Transverse colon (tissue), 4 donors: ENCODE measurements at regions not wholly inside any gene's neighbourhood (a gene's known extent, or its start where the extent isn't known, plus 50 kb on each side); places are given as distances from the start of the nearest gene placed in this dataset.

Experiments
- DNase-seq: peaks from one replicate; pipeline ENCODE4 v3.0.0-alpha.2; 2019
- H3K27ac ChIP-seq, 4 donors: fragments of 200-600 bp; sonication (generic); 2 replicates each; pipeline ENCODE4 v1.5.1; 2016 to 2018; ENCODE audit warnings: inconsistent platforms in 4 of 4
- H3K27me3 ChIP-seq: fragments of 200-600 bp; sonication (generic); 2 replicates; pipeline ENCODE4 v1.5.1; 2017; ENCODE audit warnings: inconsistent platforms
- H3K36me3 ChIP-seq, 4 donors: fragments of 200-600 bp; sonication (generic); 2 replicates each; pipeline ENCODE4 v1.5.1; 2017 to 2019; ENCODE audit warnings: inconsistent platforms in 4 of 4
- H3K4me1 ChIP-seq, 4 donors: fragments of 200-600 bp; sonication (generic); 2 replicates each; pipeline ENCODE4 v1.5.1; 2017 to 2020; ENCODE audit warnings: inconsistent platforms in 4 of 4
- H3K4me3 ChIP-seq, 4 donors: fragments of 200-600 bp; sonication (generic); 1 replicate in 1 of 4; 2 replicates in 3 of 4; pipeline versions ENCODE4 v1.5.1 to v1.6.1; 2017 to 2019; ENCODE audit warnings: inconsistent platforms in 4 of 4
- H3K9me3 ChIP-seq, 2 donors: fragments of 200-600 bp; sonication (generic); 2 replicates each; pipeline ENCODE4 v1.5.1; 2017 to 2019; ENCODE audit warnings: inconsistent platforms in 2 of 2
- EP300 ChIP-seq: sonication (generic); formaldehyde crosslinking; IDR thresholded peaks from one replicate; pipeline ENCODE4 v1.6.1; 2017; ENCODE audit warnings: antibody characterized with exemption, low read depth
- POLR2A ChIP-seq: fragments of 450-650 bp; IDR thresholded peaks from one replicate; pipeline ENCODE4 v1.6.1; 2016; ENCODE audit warnings: antibody characterized with exemption, mild to moderate bottlenecking, moderate library complexity
- POLR2AphosphoS5 ChIP-seq, 3 donors: sonication (generic); formaldehyde crosslinking; IDR thresholded peaks; one replicate each; pipeline ENCODE4 v1.6.1; 2016; ENCODE audit warnings: antibody characterized with exemption in 3 of 3
- WGBS, 2 donors: methylation state at CpG; one replicate each; pipeline ENCODE4 v1.1.5; 2018; ENCODE audit warnings: low coverage in 1 of 2; 5-methylcytosine and 5-hydroxymethylcytosine counted together
- in situ Hi-C, 4 donors: fragments of 200-750 bp; cut with MboI; loops; one replicate each; pipeline versions ENCODE4 v1.15.0 to v1.15.1; 2017; ENCODE audit warnings: low sequenced_read_pairs in 3 of 4, low pct_ligation_motif_present in 1 of 4, low pct_unique_long_range_greater_than_20kb in 1 of 4
- intact Hi-C: fragments of 100-400 bp; cut with DNase I; formaldehyde crosslinking; loops from one replicate; pipeline ENCODE4 v1.15.1; 2023; ENCODE audit warnings: low total_unique reads
- TF ChIP-seq, protein P1 (sequence below), 5 experiments: fragments of 200-600 bp in 3 of 5; fragments of 450-650 bp in 2 of 5; sonication (generic) in 3 of 5; IDR thresholded peaks; 1 replicate in 2 of 5; 2 replicates in 3 of 5; pipeline ENCODE4 v1.5.1; 2016 to 2017; ENCODE audit warnings: antibody characterized with exemption in 5 of 5, inconsistent platforms in 3 of 5, mild to moderate bottlenecking in 2 of 5, moderate library complexity in 1 of 5

DNA sequence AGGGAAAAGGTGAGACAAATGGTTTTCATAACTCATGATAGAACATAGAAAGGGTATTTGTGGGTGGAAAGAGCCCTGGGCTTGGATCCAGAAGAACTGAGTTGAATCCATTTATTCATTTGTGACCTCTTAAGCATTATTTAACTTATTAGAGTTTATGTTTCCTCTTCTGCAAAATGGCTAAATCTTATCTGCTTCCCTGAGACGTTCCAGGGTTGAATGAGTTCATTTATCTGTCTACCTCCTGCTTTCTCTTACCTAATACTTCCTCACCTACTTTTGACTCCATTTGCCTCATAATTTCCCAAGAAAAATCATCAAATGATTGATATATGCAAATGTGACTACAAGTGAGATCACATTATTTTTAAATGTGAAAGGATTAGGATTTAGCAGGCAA lies 152.7 kb upstream of the GAS1 start:
- Histone ChIP-seq H3K36me3 (no peaks in the 10 kb centered on the region), H3K9me3 (no peaks in the 10 kb centered on the region), H3K27ac (no peak overlapping the region), H3K4me1 (no peaks in the 10 kb centered on the region), H3K4me3 (no peak overlapping the region), H3K27me3 (no peaks in the 10 kb centered on the region)
- TF ChIP-seq POLR2AphosphoS5 (IDR thresholded peaks at IDR 0.05): no peak
- TF ChIP-seq POLR2A: no peak
- TF ChIP-seq, protein P1, sequence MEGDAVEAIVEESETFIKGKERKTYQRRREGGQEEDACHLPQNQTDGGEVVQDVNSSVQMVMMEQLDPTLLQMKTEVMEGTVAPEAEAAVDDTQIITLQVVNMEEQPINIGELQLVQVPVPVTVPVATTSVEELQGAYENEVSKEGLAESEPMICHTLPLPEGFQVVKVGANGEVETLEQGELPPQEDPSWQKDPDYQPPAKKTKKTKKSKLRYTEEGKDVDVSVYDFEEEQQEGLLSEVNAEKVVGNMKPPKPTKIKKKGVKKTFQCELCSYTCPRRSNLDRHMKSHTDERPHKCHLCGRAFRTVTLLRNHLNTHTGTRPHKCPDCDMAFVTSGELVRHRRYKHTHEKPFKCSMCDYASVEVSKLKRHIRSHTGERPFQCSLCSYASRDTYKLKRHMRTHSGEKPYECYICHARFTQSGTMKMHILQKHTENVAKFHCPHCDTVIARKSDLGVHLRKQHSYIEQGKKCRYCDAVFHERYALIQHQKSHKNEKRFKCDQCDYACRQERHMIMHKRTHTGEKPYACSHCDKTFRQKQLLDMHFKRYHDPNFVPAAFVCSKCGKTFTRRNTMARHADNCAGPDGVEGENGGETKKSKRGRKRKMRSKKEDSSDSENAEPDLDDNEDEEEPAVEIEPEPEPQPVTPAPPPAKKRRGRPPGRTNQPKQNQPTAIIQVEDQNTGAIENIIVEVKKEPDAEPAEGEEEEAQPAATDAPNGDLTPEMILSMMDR (IDR thresholded peaks at IDR 0.05): no peak
- TF ChIP-seq EP300: no peak
- in situ Hi-C loops: no loop called here
- WGBS, 2 donors: 0 to 11% methylated on average over 1 of the region's 1 CpG
- DNase-seq: no peak
- intact Hi-C loops: no loop called here

- no peak for TF ChIP-seq EP300
- TF ChIP-seq, protein P1 (IDR thresholded peaks at IDR 0.05): no peak
- TF ChIP-seq POLR2AphosphoS5 (IDR thresholded peaks at IDR 0.05): no peak
- no peak for TF ChIP-seq POLR2A
- WGBS, 2 donors: 69 to 70% methylated on average over 3 to 4 of the region's 4 CpGs
- in situ Hi-C loops (no loop called here), intact Hi-C loops (no loop called here)
- Histone ChIP-seq H3K4me1 (no peaks in the 10 kb centered on the region), H3K36me3 (no peaks in the 10 kb centered on the region), H3K27me3 (no peaks in the 10 kb centered on the region), H3K27ac (no peak overlapping the region), H3K4me3 (no peak overlapping the region), H3K9me3 (no peaks in the 10 kb centered on the region)
- DNase-seq: no peak
These were observed 154.8 kb upstream of the GAS1 start for GRCh38 chr9:87102126-87102525.

- Histone ChIP-seq H3K9me3 (no peaks in the 10 kb centered on the region), H3K27ac (no peak overlapping the region), H3K36me3 (no peaks in the 10 kb centered on the region), H3K4me1 (peaks cover 0 to 6% (median 2%) of the 10 kb centered on the region in 4 donors), H3K4me3 (no peak overlapping the region), H3K27me3 (no peaks in the 10 kb centered on the region)
- no peak for DNase-seq
- intact Hi-C loops: no loop called here
- TF ChIP-seq, protein P1 (IDR thresholded peaks at IDR 0.05): no peak
- TF ChIP-seq POLR2A (no peak), EP300 (no peak)
- 62% methylated on average over 1 of the region's 1 CpG; no CpG with 5 or more reads in 1 of the 2 donors for WGBS, 2 donors
- in situ Hi-C loops: no loop called here
These were observed 159.8 kb upstream of the GAS1 start for GRCh38 chr9:87107072-87107471.

DNA sequence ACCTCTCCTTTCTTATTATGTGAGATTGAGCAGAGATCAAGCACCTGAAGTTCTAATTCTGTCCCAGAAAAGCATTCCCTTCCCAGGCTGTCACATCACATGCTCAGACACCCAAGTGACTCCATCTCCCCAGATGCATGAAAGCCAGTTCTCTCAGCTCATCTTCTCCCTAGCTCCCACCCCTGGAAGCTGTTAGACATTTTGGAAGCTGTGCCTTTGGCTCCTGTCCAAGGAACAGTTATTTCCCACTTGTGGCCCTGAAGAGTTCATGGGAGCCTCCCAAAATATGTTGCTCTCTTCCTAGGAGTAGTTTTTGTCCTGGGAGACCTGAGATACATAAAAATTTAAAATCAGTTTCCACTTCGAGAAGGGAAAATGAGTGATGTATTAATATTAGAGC lies 161.4 kb upstream of the GAS1 start:
- in situ Hi-C loops: no loop called here
- H3K27ac ChIP-seq: peak overlapping the region in 3 of 4 donors; percentile 5 to 42 (median 32)
- WGBS, 2 donors: 25 to 50% methylated on average over 1 of the region's 1 CpG

More for the DNA sequence above, 161.4 kb upstream of the GAS1 start:
- no peak for DNase-seq
- peaks cover 0 to 6% (median 2%) of the 10 kb centered on the region in 4 donors for H3K4me1 ChIP-seq
- intact Hi-C loops: no loop called here
- H3K4me3 ChIP-seq: no peak overlapping the region
- H3K36me3 ChIP-seq: no peaks in the 10 kb centered on the region
- H3K27me3 ChIP-seq: no peaks in the 10 kb centered on the region
- TF ChIP-seq, protein P1 (IDR thresholded peaks at IDR 0.05): no peak
- TF ChIP-seq POLR2A (no peak), EP300 (no peak), POLR2AphosphoS5 (IDR thresholded peaks at IDR 0.05) (no peak)
- H3K9me3 ChIP-seq: no peaks in the 10 kb centered on the region
